ENCODE measurements at regions not wholly inside any gene's neighbourhood (a gene's known extent, or its start where the extent isn't known, plus 50 kb on each side); places are given as distances from the start of the nearest gene placed in this dataset.

- in situ Hi-C loops (cut with MboI; ENCODE audit: low sequenced_read_pairs, unreplicated experiment), result no loop called here
- no peak for TF ChIP-seq CTCF (IDR thresholded peaks at IDR 0.05; ENCODE audit: borderline replicate concordance, control extremely low read depth, extremely low read depth, insufficient read depth, missing control alignments)
- DNase-seq (ENCODE audit: low spot score), result no peak
Measured at GRCh38 chr2:198691236-198691635, 766.5 kb downstream of the SATB2 start.

GRCh38 chr2:198664321-198664720, 793.4 kb downstream of the SATB2 start:
- TF ChIP-seq CTCF (IDR thresholded peaks at IDR 0.05; ENCODE audit: borderline replicate concordance, control extremely low read depth, extremely low read depth, insufficient read depth, missing control alignments), result no peak
- in situ Hi-C loops (cut with MboI; ENCODE audit: low sequenced_read_pairs, unreplicated experiment), result no loop called here

GRCh38 chr2:198662905-198663304, 794.8 kb downstream of the SATB2 start:
- in situ Hi-C loops (cut with MboI; ENCODE audit: low sequenced_read_pairs, unreplicated experiment), result no loop called here
- TF ChIP-seq CTCF (IDR thresholded peaks at IDR 0.05; ENCODE audit: borderline replicate concordance, control extremely low read depth, extremely low read depth, insufficient read depth, missing control alignments), result no peak
- no peak for DNase-seq (ENCODE audit: low spot score)

More at GRCh38 chr2:198664321-198664720, 793.4 kb downstream of the SATB2 start:
- no peak for DNase-seq (ENCODE audit: low spot score)

- in situ Hi-C loops (cut with MboI; ENCODE audit: low sequenced_read_pairs, unreplicated experiment), result no loop called here
- no peak for TF ChIP-seq CTCF (IDR thresholded peaks at IDR 0.05; ENCODE audit: borderline replicate concordance, control extremely low read depth, extremely low read depth, insufficient read depth, missing control alignments)
Measured at GRCh38 chr2:198660501-198660900, 797.2 kb downstream of the SATB2 start.

GRCh38 chr2:198659096-198659870, 798.5 kb downstream of the SATB2 start:
- DNase-seq (ENCODE audit: low spot score), result no peak
- no peak for TF ChIP-seq CTCF (IDR thresholded peaks at IDR 0.05; ENCODE audit: borderline replicate concordance, control extremely low read depth, extremely low read depth, insufficient read depth, missing control alignments)
- in situ Hi-C loops (cut with MboI; ENCODE audit: low sequenced_read_pairs, unreplicated experiment), result no loop called here

More at GRCh38 chr2:198660501-198660900, 797.2 kb downstream of the SATB2 start:
- no peak for DNase-seq (ENCODE audit: low spot score)

GRCh38 chr2:198657512-198658121, 800.1 kb downstream of the SATB2 start:
- TF ChIP-seq CTCF (IDR thresholded peaks at IDR 0.05; ENCODE audit: borderline replicate concordance, control extremely low read depth, extremely low read depth, insufficient read depth, missing control alignments), result peak; percentile 13
- peak; percentile 3 for DNase-seq (ENCODE audit: low spot score)
- in situ Hi-C loops (cut with MboI; ENCODE audit: low sequenced_read_pairs, unreplicated experiment), result no loop called here
